Osteoblast (primary cell): ENCODE measurements at regions not wholly inside any gene's neighbourhood (a gene's known extent, or its start where the extent isn't known, plus 50 kb on each side); places are given as distances from the start of the nearest gene placed in this dataset.
A peak's percentile ranks its signal among the peaks of the same experiment; 100 is the strongest.

Source experiments
- DNase-seq: peaks from one replicate; pipeline ENCODE4 v3.0.0; 2011; ENCODE audit warnings: low spot score, mixed read lengths; ENCODE audit not compliant: insufficient read length; ENCODE audit errors: missing footprints
- H2AFZ ChIP-seq: 2 replicates; pipeline ENCODE4 v1.6.0; 2011; ENCODE audit warnings: mild to moderate bottlenecking, low read length
- H3K27ac ChIP-seq: 2 replicates; pipeline ENCODE4 v1.5.1; 2011; ENCODE audit warnings: mild to moderate bottlenecking, low read depth, low read length, moderate library complexity
- H3K27me3 ChIP-seq: 2 replicates; pipeline ENCODE4 v1.6.0; 2012; ENCODE audit warnings: mild to moderate bottlenecking, control low read depth, inconsistent platforms, low read length, moderate library complexity; ENCODE audit not compliant: insufficient read depth
- H3K36me3 ChIP-seq: 2 replicates; pipeline ENCODE4 v1.5.1; 2011; ENCODE audit warnings: mild to moderate bottlenecking, low read length, control low read depth, moderate library complexity; ENCODE audit not compliant: insufficient read depth
- H3K4me1 ChIP-seq: 2 replicates; pipeline ENCODE4 v1.5.1; 2011; ENCODE audit warnings: mild to moderate bottlenecking, low read length, control low read depth, moderate library complexity; ENCODE audit not compliant: insufficient read depth
- H3K4me2 ChIP-seq: 2 replicates; pipeline ENCODE4 v1.6.0; 2011; ENCODE audit warnings: mild to moderate bottlenecking, low read length; ENCODE audit not compliant: insufficient read depth
- H3K4me3 ChIP-seq: fragments of 200-600 bp; sonication (generic); 3 replicates; pipeline ENCODE4 v1.5.1; 2012; ENCODE audit warnings: mild to moderate bottlenecking, low read length, inconsistent platforms; ENCODE audit not compliant: insufficient read depth
- H3K79me2 ChIP-seq: 2 replicates; pipeline ENCODE4 v1.6.0; 2012; ENCODE audit warnings: mild to moderate bottlenecking, low read length, control low read depth, inconsistent platforms; ENCODE audit not compliant: insufficient read depth
- H3K9me3 ChIP-seq: 2 replicates; pipeline ENCODE4 v1.5.1; 2011; ENCODE audit warnings: low read depth, low read length, control low read depth
- H4K20me1 ChIP-seq: 2 replicates; pipeline ENCODE4 v1.6.0; 2012; ENCODE audit warnings: mild to moderate bottlenecking, low read length, control low read depth; ENCODE audit not compliant: insufficient read depth
- TF ChIP-seq, protein P1 (sequence below): IDR thresholded peaks from 2 replicates; pipeline ENCODE4 v1.5.1; 2011; ENCODE audit warnings: mild to moderate bottlenecking, low read depth, low read length, moderate library complexity; ENCODE audit errors: extremely low read depth

DNA sequence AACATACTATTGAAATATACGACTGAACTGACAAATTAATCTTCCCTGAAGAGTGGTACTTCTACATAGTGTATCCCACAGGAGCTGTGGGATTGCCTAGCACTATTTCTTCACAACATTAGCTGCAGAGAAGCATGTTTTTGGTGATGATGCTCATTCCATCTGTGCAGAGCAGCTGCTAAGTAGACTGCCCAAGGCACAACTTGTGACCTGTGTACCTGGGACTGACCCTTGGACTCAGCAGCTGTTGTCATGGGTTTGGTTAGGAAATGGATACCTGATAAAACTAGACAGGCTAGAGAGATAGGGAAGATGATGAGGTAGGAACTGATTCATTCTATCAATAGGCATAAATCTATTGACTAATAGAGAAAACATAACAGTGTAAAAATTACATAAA, 1204.0 kb downstream of the DSC3 start:
- Histone ChIP-seq H3K27me3 (no peaks in the 10 kb centered on the region), H3K36me3 (no peaks in the 10 kb centered on the region), H2AFZ (no peak overlapping the region), H3K4me1 (no peaks in the 10 kb centered on the region), H3K79me2 (no peaks in the 10 kb centered on the region), H3K27ac (no peak overlapping the region), H4K20me1 (no peaks in the 10 kb centered on the region), H3K9me3 (no peaks in the 10 kb centered on the region), H3K4me3 (no peak overlapping the region), H3K4me2 (no peak overlapping the region)
- TF ChIP-seq, protein P1, sequence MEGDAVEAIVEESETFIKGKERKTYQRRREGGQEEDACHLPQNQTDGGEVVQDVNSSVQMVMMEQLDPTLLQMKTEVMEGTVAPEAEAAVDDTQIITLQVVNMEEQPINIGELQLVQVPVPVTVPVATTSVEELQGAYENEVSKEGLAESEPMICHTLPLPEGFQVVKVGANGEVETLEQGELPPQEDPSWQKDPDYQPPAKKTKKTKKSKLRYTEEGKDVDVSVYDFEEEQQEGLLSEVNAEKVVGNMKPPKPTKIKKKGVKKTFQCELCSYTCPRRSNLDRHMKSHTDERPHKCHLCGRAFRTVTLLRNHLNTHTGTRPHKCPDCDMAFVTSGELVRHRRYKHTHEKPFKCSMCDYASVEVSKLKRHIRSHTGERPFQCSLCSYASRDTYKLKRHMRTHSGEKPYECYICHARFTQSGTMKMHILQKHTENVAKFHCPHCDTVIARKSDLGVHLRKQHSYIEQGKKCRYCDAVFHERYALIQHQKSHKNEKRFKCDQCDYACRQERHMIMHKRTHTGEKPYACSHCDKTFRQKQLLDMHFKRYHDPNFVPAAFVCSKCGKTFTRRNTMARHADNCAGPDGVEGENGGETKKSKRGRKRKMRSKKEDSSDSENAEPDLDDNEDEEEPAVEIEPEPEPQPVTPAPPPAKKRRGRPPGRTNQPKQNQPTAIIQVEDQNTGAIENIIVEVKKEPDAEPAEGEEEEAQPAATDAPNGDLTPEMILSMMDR = no peak
- DNase-seq = no peak

DNA sequence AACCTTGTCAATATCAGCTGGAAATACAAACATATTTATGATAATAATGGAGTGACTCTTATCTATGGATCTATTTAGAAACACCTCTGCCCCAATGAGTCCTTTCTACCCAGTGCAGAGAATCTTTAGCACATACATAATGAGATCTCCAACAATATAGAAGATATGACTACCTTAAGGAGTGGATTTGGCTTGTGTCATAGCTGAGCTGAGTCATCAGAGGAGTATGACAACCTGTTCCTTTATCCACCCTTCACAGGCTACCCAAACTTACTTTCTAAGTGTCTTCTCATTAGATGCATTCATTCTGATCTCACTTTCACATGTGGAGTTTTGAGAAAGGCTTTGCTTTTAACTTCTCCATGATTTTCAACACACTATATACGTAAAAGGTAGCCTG, 1218.9 kb downstream of the DSC3 start:
- no peak for DNase-seq
- H3K4me2 ChIP-seq = no peak overlapping the region
- H4K20me1 ChIP-seq = no peaks in the 10 kb centered on the region
- no peaks in the 10 kb centered on the region for H3K36me3 ChIP-seq
- H3K4me3 ChIP-seq = no peak overlapping the region
- H2AFZ ChIP-seq = no peak overlapping the region
- no peaks in the 10 kb centered on the region for H3K79me2 ChIP-seq
- TF ChIP-seq, protein P1 = no peak
- no peaks in the 10 kb centered on the region for H3K9me3 ChIP-seq
- no peak overlapping the region for H3K27ac ChIP-seq
- no peaks in the 10 kb centered on the region for H3K27me3 ChIP-seq
- H3K4me1 ChIP-seq = no peaks in the 10 kb centered on the region

DNA sequence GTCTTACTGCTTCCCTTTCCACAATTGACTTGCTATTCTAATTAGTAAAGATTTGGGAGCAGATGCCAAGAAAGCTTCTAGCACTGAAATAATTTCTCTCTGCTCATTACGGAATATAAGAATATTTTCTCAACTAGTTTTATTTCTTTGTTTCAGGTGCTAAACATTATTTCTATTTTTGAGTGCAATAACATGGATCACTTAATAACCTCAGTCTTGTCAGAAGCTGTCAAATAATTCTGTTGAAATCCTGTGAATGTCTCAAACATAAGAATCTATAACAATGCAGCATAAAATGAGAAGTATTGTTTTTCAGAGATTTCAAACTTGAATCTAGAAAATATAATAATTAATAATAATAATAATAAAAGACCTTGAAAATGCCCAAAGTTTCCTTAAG, 1221.0 kb downstream of the DSC3 start:
- Histone ChIP-seq H3K9me3 (no peaks in the 10 kb centered on the region), H3K4me1 (no peaks in the 10 kb centered on the region), H3K27me3 (no peaks in the 10 kb centered on the region)

DNA sequence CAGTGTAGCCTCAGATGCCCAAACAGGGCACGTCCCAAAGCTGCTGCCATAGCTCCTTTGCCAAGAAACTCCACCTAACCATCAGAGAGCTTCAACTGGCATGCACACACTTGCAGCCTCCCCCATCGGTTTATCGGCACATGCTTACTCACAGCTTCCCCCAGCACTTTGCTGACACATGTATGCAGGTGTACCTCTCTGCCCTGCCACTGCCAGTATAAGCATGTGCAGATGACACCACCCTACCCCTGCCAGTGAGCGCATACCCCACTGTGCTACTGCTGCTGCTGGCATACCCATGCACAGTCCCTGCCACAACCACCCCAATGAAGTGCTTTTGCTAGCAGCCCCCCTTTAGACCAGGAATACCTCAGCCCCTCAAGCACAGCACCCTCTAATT, 1231.0 kb downstream of the DSC3 start:
- Histone ChIP-seq H3K9me3 (no peaks in the 10 kb centered on the region), H3K4me1 (no peaks in the 10 kb centered on the region), H4K20me1 (no peaks in the 10 kb centered on the region), H3K27ac (no peak overlapping the region), H3K36me3 (no peaks in the 10 kb centered on the region), H3K27me3 (no peaks in the 10 kb centered on the region), H3K4me3 (no peak overlapping the region), H3K4me2 (no peak overlapping the region), H2AFZ (no peak overlapping the region), H3K79me2 (no peaks in the 10 kb centered on the region)
- DNase-seq = peak; percentile 31
- TF ChIP-seq, protein P1 = no peak

More for the DNA sequence above, 1221.0 kb downstream of the DSC3 start:
- Histone ChIP-seq H3K27ac (no peak overlapping the region), H4K20me1 (no peaks in the 10 kb centered on the region), H2AFZ (no peak overlapping the region), H3K4me2 (no peak overlapping the region), H3K36me3 (no peaks in the 10 kb centered on the region), H3K79me2 (no peaks in the 10 kb centered on the region), H3K4me3 (no peak overlapping the region)
- TF ChIP-seq, protein P1 = no peak
- DNase-seq = no peak
